H1 (cell line): ENCODE measurements at regions not wholly inside any gene's neighbourhood (a gene's known extent, or its start where the extent isn't known, plus 50 kb on each side); places are given as distances from the start of the nearest gene placed in this dataset.

Experiments
- CTCF ChIA-PET: fragments of 300-600 bp; sonication (Branson Sonifier 250); formaldehyde crosslinking; loops from one replicate; lab custom pipeline; 2021; ENCODE audit not compliant: partially characterized antibody; lab: Charles Lee
- POLR2A ChIA-PET: fragments of 300-600 bp; sonication (Branson Sonifier 250); formaldehyde crosslinking; loops from one replicate; lab custom pipeline; 2021; ENCODE audit warnings: inconsistent platforms; ENCODE audit not compliant: partially characterized antibody; lab: Charles Lee
- DNase-seq, 2 experiments: peaks; one replicate each; pipeline versions ENCODE4 v3.0.0 to v3.0.0-alpha.2; 2010 to 2022; ENCODE audit warnings: low spot score in 2 of 2, low read depth in 1 of 2, mixed read lengths in 1 of 2
- FAIRE-seq: peaks from 2 replicates; lab custom pipeline; 2011; peaks lifted over from hg19 to GRCh38; lab: Jason Lieb, UNC
- H2AFZ ChIP-seq: 2 replicates; pipeline ENCODE4 v1.8.1; 2012; ENCODE audit warnings: low read length, inconsistent platforms
- H2AK5ac ChIP-seq: 2 replicates; pipeline ENCODE4 v1.6.1; 2013; ENCODE audit warnings: low read depth, low read length
- H2BK120ac ChIP-seq: replicated peaks from 2 replicates; pipeline ENCODE3; 2013; ENCODE audit warnings: low read depth, low read length, inconsistent platforms
- H2BK12ac ChIP-seq: 2 replicates; pipeline ENCODE4 v1.6.1; 2013; ENCODE audit warnings: low read depth, low read length
- H2BK15ac ChIP-seq: 2 replicates; pipeline ENCODE4 v1.6.1; 2013; ENCODE audit warnings: low read length
- H2BK20ac ChIP-seq: 2 replicates; pipeline ENCODE4 v1.6.1; 2013; ENCODE audit warnings: low read length
- H2BK5ac ChIP-seq: 2 replicates; pipeline ENCODE4 v1.6.1; 2013; ENCODE audit warnings: low read depth, low read length
- H3K14ac ChIP-seq: 2 replicates; pipeline ENCODE4 v1.6.1; 2013; ENCODE audit warnings: inconsistent platforms; ENCODE audit not compliant: insufficient read length
- H3K18ac ChIP-seq: 2 replicates; pipeline ENCODE4 v1.6.1; 2013; ENCODE audit warnings: low read length; ENCODE audit errors: extremely low read depth
- H3K23ac ChIP-seq: 2 replicates; pipeline ENCODE4 v1.6.1; 2013; ENCODE audit warnings: inconsistent platforms; ENCODE audit not compliant: insufficient read length
- H3K23me2 ChIP-seq: 2 replicates; pipeline ENCODE4 v1.6.1; 2013; ENCODE audit warnings: low read depth, low read length
- H3K27ac ChIP-seq: 2 replicates; pipeline ENCODE4 v1.6.1; 2011; ENCODE audit warnings: low read depth, low read length, inconsistent platforms
- H3K27me3 ChIP-seq, 4 experiments: replicated peaks in 1 of 4; 1 replicate in 1 of 4; 2 replicates in 3 of 4; pipeline versions ENCODE4 v1.6.1 to v1.8.1; 2011 to 2013; ENCODE audit warnings: low read length in 3 of 4, mild to moderate bottlenecking in 3 of 4, inconsistent platforms in 2 of 4, mixed read lengths in 2 of 4, moderate library complexity in 1 of 4; ENCODE audit not compliant: control insufficient read depth in 3 of 4, insufficient read depth in 3 of 4; ENCODE audit errors: extremely low read depth in 1 of 4
- H3K36me3 ChIP-seq, 4 experiments: 2 replicates each; pipeline versions ENCODE4 v1.6.1 to v1.8.1; 2011 to 2013; ENCODE audit warnings: mild to moderate bottlenecking in 4 of 4, low read length in 3 of 4, moderate library complexity in 2 of 4, control low read depth in 1 of 4, inconsistent platforms in 1 of 4; ENCODE audit not compliant: insufficient read depth in 4 of 4, control insufficient read depth in 2 of 4
- H3K4ac ChIP-seq: replicated peaks from 2 replicates; pipeline ENCODE3; 2013; ENCODE audit warnings: low read length, low read depth, mixed read lengths, inconsistent platforms; ENCODE audit not compliant: insufficient read length
- H3K4me1 ChIP-seq, 4 experiments: replicated peaks in 1 of 4; 1 replicate in 1 of 4; 2 replicates in 3 of 4; pipeline versions ENCODE4 v1.6.1 to v1.8.1; 2011 to 2013; ENCODE audit warnings: low read length in 3 of 4, inconsistent platforms in 2 of 4, mixed read lengths in 1 of 4; ENCODE audit not compliant: insufficient read depth in 4 of 4, control insufficient read depth in 3 of 4
- H3K4me2 ChIP-seq, 2 experiments: 2 replicates each; pipeline versions ENCODE4 v1.6.1 to v1.8.1; 2011 to 2013; ENCODE audit warnings: low read depth in 2 of 2, low read length in 2 of 2, control low read depth in 1 of 2, inconsistent platforms in 1 of 2, mild to moderate bottlenecking in 1 of 2; ENCODE audit not compliant: insufficient read depth in 1 of 2
- H3K4me3 ChIP-seq, 4 experiments: fragments of 200-600, 300-600 bp in 1 of 4; sonication (generic), shearing (Covaris generic), sonication (Bioruptor Twin) in 1 of 4; 2 replicates each; pipeline versions ENCODE4 v1.5.1 to v1.8.1; 2011 to 2016; ENCODE audit warnings: low read length in 4 of 4, low read depth in 3 of 4, control low read depth in 2 of 4, inconsistent platforms in 2 of 4, mild to moderate bottlenecking in 2 of 4, mixed read lengths in 1 of 4, moderate library complexity in 1 of 4; ENCODE audit not compliant: insufficient read depth in 2 of 4; ENCODE audit errors: extremely low read depth in 1 of 4
- H3K56ac ChIP-seq: replicated peaks from 2 replicates; pipeline ENCODE3; 2013; ENCODE audit warnings: low read depth, mild to moderate bottlenecking, mixed read lengths, low read length, inconsistent platforms; ENCODE audit not compliant: insufficient read length
- H3K79me1 ChIP-seq: 2 replicates; pipeline ENCODE4 v1.6.1; 2013; ENCODE audit warnings: low read depth, low read length, control low read depth
- H3K79me2 ChIP-seq, 2 experiments: 2 replicates each; pipeline versions ENCODE4 v1.6.1 to v1.8.1; 2012 to 2013; ENCODE audit warnings: low read length in 2 of 2, mild to moderate bottlenecking in 2 of 2, inconsistent platforms in 1 of 2; ENCODE audit not compliant: insufficient read depth in 2 of 2, control insufficient read depth in 1 of 2
- H3K9ac ChIP-seq, 4 experiments: replicated peaks in 1 of 4; 1 replicate in 1 of 4; 2 replicates in 3 of 4; pipeline versions ENCODE4 v1.6.1 to v1.8.1; 2011 to 2013; ENCODE audit warnings: low read depth in 3 of 4, low read length in 3 of 4, control low read depth in 2 of 4, mild to moderate bottlenecking in 2 of 4, moderate library complexity in 2 of 4, inconsistent platforms in 1 of 4; ENCODE audit errors: extremely low read depth in 1 of 4
- H3K9me3 ChIP-seq, 2 experiments: 2 replicates each; pipeline versions ENCODE4 v1.6.1 to v1.8.1; 2012 to 2013; ENCODE audit warnings: mild to moderate bottlenecking in 2 of 2, moderate library complexity in 2 of 2, control low read depth in 1 of 2, inconsistent platforms in 1 of 2, low read depth in 1 of 2, low read length in 1 of 2, mixed read lengths in 1 of 2; ENCODE audit not compliant: insufficient read depth in 2 of 2
- H4K20me1 ChIP-seq, 2 experiments: replicated peaks in 1 of 2; 2 replicates each; pipeline versions ENCODE3 to v1.8.1; 2011 to 2013; ENCODE audit warnings: inconsistent platforms in 2 of 2, low read length in 2 of 2, mild to moderate bottlenecking in 1 of 2; ENCODE audit not compliant: insufficient read depth in 2 of 2, control insufficient read depth in 1 of 2
- H4K5ac ChIP-seq: 2 replicates; pipeline ENCODE4 v1.6.1; 2013; ENCODE audit warnings: low read length, low read depth, mixed read lengths, inconsistent platforms; ENCODE audit not compliant: insufficient read length
- H4K8ac ChIP-seq: 2 replicates; pipeline ENCODE4 v1.8.0; 2013; ENCODE audit warnings: mild to moderate bottlenecking, moderate library complexity, low read length, inconsistent platforms; ENCODE audit not compliant: insufficient read depth; ENCODE audit errors: extremely low read depth
- H4K91ac ChIP-seq: replicated peaks from 2 replicates; pipeline ENCODE3; 2013; ENCODE audit warnings: low read length, mixed read lengths, inconsistent platforms; ENCODE audit not compliant: insufficient read length
- EGR1 ChIP-seq: IDR thresholded peaks from 2 replicates; pipeline ENCODE4 v1.6.1; 2011; ENCODE audit warnings: low read depth, low read length, borderline replicate concordance
- KDM5A ChIP-seq: fragments of 200-600 bp; IDR thresholded peaks from 2 replicates; pipeline ENCODE4 v1.7.1; 2012; ENCODE audit warnings: mild to moderate bottlenecking, low read length, inconsistent platforms, mixed read lengths
- POLR2AphosphoS5 ChIP-seq: IDR thresholded peaks from 2 replicates; pipeline ENCODE4 v1.6.1; 2011; ENCODE audit warnings: low read depth, low read length
- SP2 ChIP-seq: IDR thresholded peaks from 2 replicates; pipeline ENCODE4 v1.6.1; 2012; ENCODE audit warnings: mild to moderate bottlenecking, low read length, inconsistent platforms
- WGBS, 2 experiments: shearing (Covaris generic) in 1 of 2; methylation state at CpG; one replicate each; pipeline versions ENCODE4 v1.1.6 to v1.1.7; 2013 to 2015; ENCODE audit warnings: low lambda C conversion rate in 2 of 2, mixed read lengths in 2 of 2, inconsistent platforms in 1 of 2, low coverage in 1 of 2, missing lambda C conversion rate in 1 of 2; ENCODE audit not compliant: insufficient replicate concordance in 2 of 2, insufficient coverage in 1 of 2, insufficient read length in 1 of 2; ENCODE audit errors: extremely low coverage in 1 of 2, missing lambda C conversion rate in 1 of 2; 5-methylcytosine and 5-hydroxymethylcytosine counted together

GRCh38 chr11:90606721-90607120, 383.9 kb upstream of the CHORDC1 start:
- Histone ChIP-seq H2BK12ac (no peak overlapping the region), H2BK120ac (no peak overlapping the region), H4K20me1 (no peaks in the 10 kb centered on the region), H3K18ac (no peak overlapping the region), H3K27me3 (no peaks in the 10 kb centered on the region), H3K4me1 (no peaks in the 10 kb centered on the region), H3K9ac (no peak overlapping the region), H4K5ac (no peak overlapping the region), H3K23ac (no peak overlapping the region), H4K8ac (no peak overlapping the region), H3K4me3 (no peak overlapping the region), H4K91ac (no peak overlapping the region), H3K9me3 (peaks cover 0 to 6% of the 10 kb centered on the region in 2 experiments; a peak in 1 of 4 replicates), H3K79me1 (no peaks in the 10 kb centered on the region), H3K56ac (no peak overlapping the region), H2AFZ (no peak overlapping the region), H3K14ac (no peak overlapping the region), H3K27ac (no peak overlapping the region), H2BK15ac (no peak overlapping the region), H2BK20ac (no peak overlapping the region), H3K36me3 (no peaks in the 10 kb centered on the region), H3K4me2 (no peak overlapping the region), H3K79me2 (no peaks in the 10 kb centered on the region), H2AK5ac (no peak overlapping the region), H2BK5ac (no peak overlapping the region), H3K23me2 (no peaks in the 10 kb centered on the region), H3K4ac (no peak overlapping the region)
- ChIA-PET CTCF (no interaction called here), POLR2A (no interaction called here)
- DNase-seq, result no peak
- TF ChIP-seq KDM5A, result no peak
- no peak for TF ChIP-seq EGR1
- no peak for TF ChIP-seq SP2
- TF ChIP-seq POLR2AphosphoS5, result no peak
- WGBS, 2 experiments, result 82% methylated on average over 1 of the region's 1 CpG; no CpG with 5 or more reads in 1 of the 2 experiments
- no peak for FAIRE-seq
